H54 (cell line): ENCODE measurements at regions not wholly inside any gene's neighbourhood (a gene's known extent, or its start where the extent isn't known, plus 50 kb on each side); places are given as distances from the start of the nearest gene placed in this dataset.

ENCODE experiments used
- DNase-seq: peaks from one replicate; pipeline ENCODE4 v3.0.0; 2011; ENCODE audit warnings: low spot score, mixed read lengths; ENCODE audit not compliant: insufficient read length
- FAIRE-seq: peaks from 3 replicates; lab custom pipeline; 2011; peaks lifted over from hg19 to GRCh38; lab: Jason Lieb, UNC
- POLR2A ChIP-seq: IDR thresholded peaks from 2 replicates; pipeline ENCODE4 v1.6.1; 2011; ENCODE audit warnings: low read depth, mild to moderate bottlenecking, low read length

DNA sequence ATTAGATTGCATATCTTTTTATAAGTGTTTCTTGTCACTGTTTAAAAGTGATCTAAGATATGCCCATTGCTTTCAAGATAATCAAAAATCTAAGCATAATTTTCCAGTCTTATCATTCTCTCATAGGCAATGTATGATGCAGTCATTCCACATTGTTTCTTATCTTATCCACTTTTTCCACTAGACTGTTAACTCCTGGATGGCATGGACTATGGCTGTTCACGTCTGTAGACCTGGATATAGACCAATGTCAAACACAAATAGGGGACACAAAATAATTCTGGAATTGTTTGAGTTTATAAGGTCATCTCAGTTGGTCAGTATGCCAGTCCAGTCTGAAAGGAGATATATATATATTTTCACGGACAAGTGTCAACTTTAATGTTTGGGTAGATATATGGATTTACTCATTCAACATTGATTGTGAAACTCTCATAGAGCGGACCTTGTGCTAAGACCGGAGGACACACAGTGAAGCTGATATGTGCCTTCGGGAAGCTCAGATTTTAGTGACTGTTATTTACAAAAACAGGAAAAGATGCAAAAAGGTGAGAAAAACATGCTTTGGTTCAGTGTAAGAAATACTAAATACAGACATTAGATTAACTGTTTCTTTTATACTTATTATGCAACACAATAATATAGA, 689.4 kb upstream of the SLC8A1 start:
- FAIRE-seq (no peak), DNase-seq (no peak)
- TF ChIP-seq POLR2A = no peak

GRCh38 chr2:41142478-41142877, 690.6 kb upstream of the SLC8A1 start:
- TF ChIP-seq POLR2A = no peak
- no peak for FAIRE-seq
- DNase-seq = no peak

GRCh38 chr2:41145066-41145465, 693.2 kb upstream of the SLC8A1 start:
- TF ChIP-seq POLR2A = no peak
- DNase-seq (no peak), FAIRE-seq (no peak)

- no peak for TF ChIP-seq POLR2A
- DNase-seq = no peak
- FAIRE-seq = no peak
Measured at GRCh38 chr2:41149054-41149453, 697.2 kb upstream of the SLC8A1 start.

- DNase-seq (no peak), FAIRE-seq (no peak)
- no peak for TF ChIP-seq POLR2A
Measured at GRCh38 chr2:41151746-41152145, 699.9 kb upstream of the SLC8A1 start.

DNA sequence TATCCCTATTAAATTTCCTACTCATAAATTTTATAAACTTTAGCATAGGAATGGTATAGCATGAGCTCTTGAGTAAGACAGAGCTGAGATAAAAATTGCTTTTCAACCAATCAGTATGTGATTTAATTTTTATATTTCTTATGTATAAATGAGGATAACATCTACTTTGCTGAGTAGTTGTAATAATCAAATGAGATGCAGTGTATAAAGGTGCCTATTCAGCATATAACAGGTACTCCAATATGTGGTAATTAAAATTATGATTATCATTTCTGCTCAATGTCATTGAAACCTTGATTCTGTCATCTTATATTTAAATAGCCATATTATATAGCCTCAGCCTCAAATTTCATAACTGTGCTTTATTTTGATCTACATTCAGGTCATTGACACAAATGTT, 700.4 kb upstream of the SLC8A1 start:
- DNase-seq (no peak), FAIRE-seq (no peak)
- no peak for TF ChIP-seq POLR2A

- no peak for TF ChIP-seq POLR2A
- no peak for FAIRE-seq
- no peak for DNase-seq
Measured at GRCh38 chr2:41160439-41160838, 708.5 kb upstream of the SLC8A1 start.

DNA sequence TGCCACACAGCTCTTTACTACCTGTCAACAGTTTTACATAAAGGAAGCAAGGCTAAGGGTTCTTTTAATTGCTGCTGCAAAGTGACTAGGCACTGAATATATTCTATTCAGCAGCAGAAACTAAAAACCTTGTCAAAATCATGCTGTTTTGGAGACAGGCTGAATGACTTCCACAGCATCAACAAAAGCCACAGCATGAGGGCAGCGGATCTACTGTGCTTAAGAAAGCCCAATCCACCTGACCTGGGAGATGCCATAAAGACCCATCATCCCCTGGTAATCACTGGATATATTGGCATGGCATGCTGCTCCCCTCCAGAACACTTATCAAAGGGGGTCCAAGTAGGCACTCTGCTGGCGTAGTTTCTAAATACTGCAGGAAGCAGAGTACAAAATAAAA, 715.1 kb upstream of the SLC8A1 start:
- FAIRE-seq (no peak), DNase-seq (no peak)
- TF ChIP-seq POLR2A = no peak

GRCh38 chr2:41169744-41170143, 717.9 kb upstream of the SLC8A1 start:
- FAIRE-seq (no peak), DNase-seq (no peak)
- no peak for TF ChIP-seq POLR2A

- DNase-seq (no peak), FAIRE-seq (no peak)
- no peak for TF ChIP-seq POLR2A
Measured at GRCh38 chr2:41170589-41170988, 718.7 kb upstream of the SLC8A1 start.

GRCh38 chr2:41180387-41180786, 728.5 kb upstream of the SLC8A1 start:
- no peak for FAIRE-seq
- no peak for DNase-seq
- no peak for TF ChIP-seq POLR2A

- no peak for TF ChIP-seq POLR2A
- DNase-seq (no peak), FAIRE-seq (no peak)
Measured at GRCh38 chr2:41182961-41183360, 731.1 kb upstream of the SLC8A1 start.

GRCh38 chr2:41187376-41188122, 735.7 kb upstream of the SLC8A1 start:
- TF ChIP-seq POLR2A = no peak
- no peak for FAIRE-seq
- no peak for DNase-seq

GRCh38 chr2:41194230-41194629, 742.3 kb upstream of the SLC8A1 start:
- FAIRE-seq = peak; percentile 36
- TF ChIP-seq POLR2A = no peak
- DNase-seq = no peak

DNA sequence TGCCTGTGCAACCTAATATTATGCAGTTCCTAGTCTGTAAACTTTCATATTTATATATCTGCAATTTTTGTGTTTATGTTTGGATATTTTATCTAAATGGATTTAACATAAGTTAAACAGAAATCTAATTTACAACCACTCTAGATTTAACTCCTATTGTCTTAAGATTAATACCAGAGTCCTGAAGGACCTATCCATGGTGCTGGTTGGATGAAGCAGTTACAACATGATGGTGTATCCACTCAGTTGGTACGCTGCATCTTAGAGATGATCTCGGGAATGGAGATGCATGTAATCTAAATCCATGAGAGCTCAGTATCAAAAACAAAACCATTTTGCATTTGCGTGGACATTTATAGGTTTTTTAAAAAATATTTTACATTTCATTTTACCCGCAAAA, 745.9 kb upstream of the SLC8A1 start:
- TF ChIP-seq POLR2A = no peak
- DNase-seq (no peak), FAIRE-seq (no peak)

GRCh38 chr2:41199334-41199733, 747.4 kb upstream of the SLC8A1 start:
- TF ChIP-seq POLR2A = no peak
- DNase-seq = no peak
- no peak for FAIRE-seq
